ENCODE measurements at regions not wholly inside any gene's neighbourhood (a gene's known extent, or its start where the extent isn't known, plus 50 kb on each side); places are given as distances from the start of the nearest gene placed in this dataset.

DNA sequence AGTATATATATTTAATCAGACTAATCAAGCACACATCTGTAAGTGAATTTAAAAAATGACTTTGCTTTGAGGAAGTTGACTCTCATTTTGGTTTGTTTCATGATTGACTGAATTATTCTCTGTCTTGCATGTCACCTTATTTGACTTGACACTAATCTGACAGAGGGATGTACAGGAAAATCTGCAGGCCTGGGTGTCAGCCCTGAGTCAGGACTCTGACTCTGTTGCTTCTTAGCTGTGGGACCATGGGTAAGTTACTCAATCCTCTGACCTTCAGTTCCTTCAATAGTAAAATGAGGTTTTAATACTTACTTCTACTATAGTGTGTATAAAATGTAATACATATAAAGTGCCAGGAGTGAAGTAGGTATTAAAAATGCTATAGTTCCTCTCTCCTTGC, 415.9 kb downstream of the ARHGEF28 start:
- no peak for DNase-seq

GRCh38 chr5:74040811-74041491, 415.0 kb downstream of the ARHGEF28 start:
- no peak for DNase-seq

- DNase-seq = no peak
Measured at GRCh38 chr5:74040065-74040551, 414.1 kb downstream of the ARHGEF28 start.

DNA sequence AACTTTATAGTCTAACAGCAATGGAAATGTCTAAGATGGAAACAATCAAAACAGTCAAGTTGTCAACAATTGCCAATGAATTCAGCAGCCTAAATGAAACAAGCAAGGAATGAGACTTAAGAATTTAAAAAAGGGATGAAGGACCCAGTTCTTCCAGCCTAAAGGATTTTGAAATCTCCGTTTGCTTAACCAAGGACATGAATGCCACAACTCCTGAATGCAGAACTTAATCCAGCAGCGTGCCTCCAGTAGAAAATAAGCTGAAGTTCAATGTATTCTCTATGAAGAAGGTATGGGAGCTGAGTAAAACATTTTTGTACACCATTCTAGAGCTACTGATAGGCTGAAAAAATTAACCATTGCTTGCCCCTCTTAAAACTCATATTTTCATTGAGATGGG, 411.3 kb downstream of the ARHGEF28 start:
- no peak for DNase-seq

DNA sequence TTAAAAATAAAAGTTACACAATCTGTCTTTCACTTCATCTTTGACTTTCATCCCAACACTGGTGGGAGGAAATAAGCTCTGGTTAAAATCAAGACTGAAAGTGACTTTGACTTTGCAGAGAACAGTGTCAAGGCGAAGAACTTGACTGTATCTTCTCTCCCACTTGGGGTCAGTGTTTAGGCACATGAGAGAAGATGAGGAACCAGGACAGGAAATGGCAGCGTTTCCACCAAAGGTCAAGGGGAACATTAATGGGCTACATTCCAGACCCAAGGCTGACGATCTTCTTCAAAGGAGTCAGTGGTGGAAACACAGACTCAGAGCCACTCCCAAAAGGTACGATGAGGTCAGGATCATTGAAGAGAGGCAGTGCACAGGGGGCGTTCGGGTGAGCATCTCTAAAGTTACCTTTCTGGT, 409.5 kb downstream of the ARHGEF28 start:
- no peak for DNase-seq

DNA sequence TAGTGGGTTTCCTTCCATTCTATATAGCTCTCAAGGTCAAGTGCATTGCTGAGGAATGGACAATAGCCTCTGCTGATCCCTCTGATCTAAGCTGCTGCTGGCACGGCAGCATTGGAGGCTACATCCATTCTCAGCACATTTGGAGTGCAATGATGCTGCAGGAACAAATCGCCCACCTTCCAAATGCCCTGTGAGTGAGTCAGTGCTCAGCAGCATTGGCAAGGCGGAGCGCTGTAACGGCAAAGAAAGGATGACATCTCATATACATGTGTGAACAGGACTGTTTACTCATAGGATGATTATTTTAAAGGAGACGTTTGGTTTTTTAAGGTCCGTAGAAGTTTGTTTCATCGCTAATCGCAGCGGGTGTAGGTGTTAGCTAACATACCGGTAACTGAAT, 408.7 kb downstream of the ARHGEF28 start:
- DNase-seq = no peak

- DNase-seq = no peak
Measured at GRCh38 chr5:74032617-74033016, 406.6 kb downstream of the ARHGEF28 start.

DNA sequence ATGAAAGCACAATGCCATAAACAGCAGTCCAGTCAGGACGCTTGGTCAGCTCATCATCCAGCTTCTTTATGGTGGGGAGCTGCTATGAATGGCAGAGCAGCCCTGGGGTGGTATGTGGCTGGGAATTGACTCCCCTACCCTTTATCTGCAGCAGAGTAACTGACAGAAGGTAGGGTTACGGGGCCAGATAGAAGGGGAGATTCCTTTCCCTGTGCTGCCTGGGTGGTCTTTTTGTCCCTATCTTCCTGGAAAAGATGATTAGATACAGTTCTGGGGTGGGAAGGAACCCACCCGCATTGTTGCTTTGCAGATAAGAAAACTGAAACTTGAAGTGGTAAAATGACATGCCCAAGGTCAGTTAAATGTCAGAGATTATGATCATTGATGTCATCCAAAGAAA, 405.5 kb downstream of the ARHGEF28 start:
- DNase-seq = no peak

- no peak for DNase-seq
Measured at GRCh38 chr5:74030821-74031220, 404.8 kb downstream of the ARHGEF28 start.

GRCh38 chr5:74030371-74030770, 404.4 kb downstream of the ARHGEF28 start:
- no peak for DNase-seq

DNA sequence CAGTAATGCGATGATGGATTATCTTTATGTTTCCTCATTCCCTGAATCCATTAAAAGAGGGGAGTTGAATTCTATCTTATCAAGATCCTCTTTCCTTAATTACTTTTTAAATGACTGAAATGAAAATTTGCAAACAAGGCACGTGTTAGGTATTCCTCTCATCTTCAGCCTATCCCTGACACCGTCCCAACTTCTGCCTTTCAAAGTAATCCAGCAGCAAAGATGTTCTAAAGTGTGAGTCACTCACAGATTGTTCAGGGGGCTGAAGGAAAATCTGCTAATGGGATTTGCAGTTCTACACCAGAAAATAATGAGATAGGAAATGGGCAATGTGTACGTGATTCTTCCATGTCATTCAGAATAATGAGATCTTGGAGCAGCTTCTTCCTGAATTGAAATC, 403.0 kb downstream of the ARHGEF28 start:
- DNase-seq = no peak

GRCh38 chr5:74028406-74028805, 402.4 kb downstream of the ARHGEF28 start:
- DNase-seq = no peak

DNA sequence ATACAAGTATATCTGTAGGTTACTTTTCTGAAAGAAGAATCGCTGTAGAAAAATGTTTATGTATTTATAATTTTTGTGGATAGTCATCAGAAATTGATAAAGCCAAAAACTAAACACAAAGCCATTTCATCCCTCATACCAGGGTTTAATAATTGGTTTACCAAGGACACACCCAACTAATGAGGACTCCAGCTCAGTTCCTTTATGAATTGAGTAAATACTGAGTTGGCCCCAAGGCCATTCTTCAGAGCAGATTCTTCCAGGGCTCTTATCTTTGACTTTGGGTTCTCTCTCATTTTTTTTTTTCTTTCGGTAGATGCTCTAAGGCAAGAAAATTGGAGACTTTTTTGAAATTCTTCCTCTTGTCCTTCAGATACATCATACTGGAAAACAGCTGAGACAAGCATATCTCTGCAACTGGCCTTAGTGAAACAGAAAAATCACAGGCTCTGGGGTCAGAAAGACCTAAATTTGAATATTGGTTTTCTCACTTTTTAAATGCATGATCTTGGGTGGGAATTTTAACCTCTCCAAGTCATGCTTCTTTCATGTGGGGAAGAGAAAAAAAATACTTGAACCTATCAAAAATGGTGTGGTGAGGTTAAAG, 401.8 kb downstream of the ARHGEF28 start:
- no peak for DNase-seq

- DNase-seq = no peak
Measured at GRCh38 chr5:74026310-74026709, 400.3 kb downstream of the ARHGEF28 start.

DNA sequence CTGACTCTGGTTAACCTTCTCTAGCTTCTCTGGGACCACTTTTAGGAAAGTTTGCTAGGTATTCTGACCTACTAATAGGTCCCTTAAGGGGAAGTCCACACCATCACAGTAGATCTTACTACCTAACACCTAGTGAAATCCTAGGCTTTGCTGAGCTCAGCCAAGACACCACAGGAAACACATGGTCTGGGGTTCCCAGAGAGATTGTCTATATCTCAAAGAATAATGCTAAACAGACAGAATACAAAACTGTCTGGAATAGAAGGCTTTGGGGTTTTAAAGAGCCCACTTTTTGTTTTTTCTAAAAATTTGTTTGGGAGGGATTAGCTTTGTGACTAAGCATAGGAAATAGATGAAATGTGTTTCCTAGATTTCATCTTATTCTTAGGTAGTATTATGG, 395.1 kb downstream of the ARHGEF28 start:
- DNase-seq = no peak

DNA sequence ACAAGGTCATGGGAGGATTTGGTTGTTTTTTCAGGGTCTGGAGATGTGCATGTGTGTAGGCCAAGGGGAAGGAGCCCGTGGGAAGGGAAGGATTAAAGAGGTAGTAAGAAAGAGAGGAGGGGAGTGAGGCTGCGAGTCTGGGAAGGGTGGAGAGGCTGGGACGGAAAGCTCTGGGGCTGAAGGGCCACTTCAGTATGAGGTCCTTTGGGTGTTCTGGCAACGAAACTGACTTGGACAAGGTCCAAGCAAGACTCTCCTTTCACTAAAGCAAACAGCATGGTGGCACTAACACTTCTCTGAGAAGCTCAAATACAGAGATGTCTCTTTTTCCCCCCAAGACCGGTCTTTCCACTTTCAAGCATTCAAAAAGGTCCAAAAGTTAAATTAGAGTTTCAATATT, 394.5 kb downstream of the ARHGEF28 start:
- DNase-seq = no peak

DNA sequence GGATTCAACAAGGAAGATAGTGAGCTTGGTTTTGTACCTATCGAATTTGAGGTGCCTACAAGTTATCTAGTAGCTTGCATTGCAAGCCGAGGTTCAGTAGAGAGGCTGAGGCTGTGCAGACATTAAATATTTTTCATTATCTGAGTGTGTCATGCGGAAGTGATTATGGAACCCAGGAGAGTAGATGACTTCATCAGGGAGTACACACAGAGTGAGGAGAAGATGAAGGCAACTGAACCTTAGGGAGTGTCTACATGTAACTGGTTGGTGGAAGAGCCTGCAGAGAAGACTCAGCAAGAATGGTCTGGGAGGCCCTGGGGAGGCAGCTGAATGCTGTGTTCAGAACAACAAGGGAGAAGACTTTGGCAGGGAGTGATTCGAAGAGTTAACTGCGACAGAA, 393.9 kb downstream of the ARHGEF28 start:
- DNase-seq = no peak

- no peak for DNase-seq
Measured at GRCh38 chr5:74017786-74018211, 391.8 kb downstream of the ARHGEF28 start.

GRCh38 chr5:74017112-74017511, 391.1 kb downstream of the ARHGEF28 start:
- no peak for DNase-seq

DNA sequence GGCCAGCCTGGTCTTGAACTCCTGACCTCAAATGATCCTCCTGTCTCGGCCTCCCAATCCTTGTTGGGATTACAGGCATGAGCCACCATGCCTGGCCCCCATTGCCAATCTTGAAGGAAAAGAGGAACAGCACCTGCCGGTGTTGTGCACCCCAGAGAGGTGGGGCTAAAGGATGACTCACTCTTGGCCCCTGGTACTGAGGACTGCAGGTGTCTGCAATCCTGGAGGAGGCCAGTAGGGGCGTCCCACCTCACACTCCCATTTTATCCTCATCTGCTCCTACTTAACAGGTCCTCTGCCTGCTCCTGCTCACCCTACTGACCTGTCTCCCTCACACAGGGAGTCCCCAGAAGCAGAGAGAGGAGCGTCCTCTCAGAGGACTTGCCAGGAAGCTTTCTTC, 390.4 kb downstream of the ARHGEF28 start:
- no peak for DNase-seq

DNA sequence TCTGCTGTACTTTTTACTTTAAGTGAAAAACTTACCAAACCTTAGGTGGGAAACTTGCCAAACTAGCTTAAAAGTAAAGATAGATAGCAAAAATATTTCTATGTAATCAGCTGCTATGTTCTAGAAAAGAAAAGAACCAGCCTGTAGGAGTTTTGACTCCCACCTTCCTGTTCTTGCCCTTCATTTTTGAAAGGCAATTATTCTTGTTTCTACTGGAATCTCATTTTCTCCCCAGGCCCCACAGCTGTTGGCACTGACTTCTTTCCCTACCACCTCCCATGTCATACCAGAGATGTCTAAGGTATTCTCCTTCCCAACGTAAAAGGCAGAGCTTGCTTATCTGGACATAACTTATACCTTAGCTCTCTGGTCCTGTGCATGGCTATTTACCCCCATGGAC, 389.7 kb downstream of the ARHGEF28 start:
- DNase-seq = no peak

DNA sequence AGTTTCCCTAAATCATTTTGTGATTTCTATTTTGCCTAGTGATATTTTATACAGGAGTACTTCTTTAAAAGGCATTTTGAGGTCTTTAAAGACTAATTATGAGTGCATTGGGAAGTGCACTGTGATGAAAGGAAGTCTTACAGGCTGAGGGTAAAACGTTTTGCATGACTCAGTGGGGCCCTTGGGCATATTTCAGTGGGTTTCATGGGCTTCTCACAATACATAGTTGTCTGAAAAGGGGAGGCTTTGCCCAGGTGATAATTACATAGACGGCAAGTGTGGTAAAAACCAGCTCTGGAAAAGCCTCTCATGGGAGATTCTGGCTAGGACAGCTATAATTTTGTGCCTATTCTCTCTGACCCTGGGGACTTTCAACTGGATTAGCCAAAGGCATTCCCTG, 387.2 kb downstream of the ARHGEF28 start:
- DNase-seq = no peak

DNA sequence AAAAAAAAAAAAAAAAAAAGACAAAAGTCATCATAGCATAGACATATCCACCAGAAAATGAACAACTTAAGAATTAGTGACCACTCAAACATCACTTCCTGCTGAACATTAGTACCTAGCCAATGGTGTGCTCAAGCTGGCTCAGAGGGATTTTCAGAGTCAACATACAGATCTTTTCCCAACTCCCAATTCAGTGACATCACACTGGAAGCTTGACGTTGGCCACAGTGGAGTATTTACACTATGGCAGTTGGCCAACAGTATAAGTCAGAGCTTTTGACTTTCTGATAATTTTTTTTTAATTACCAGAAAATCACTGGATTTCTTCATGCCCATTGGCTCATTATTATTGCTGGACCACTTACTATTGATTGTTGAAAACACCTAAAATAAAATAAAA, 383.5 kb downstream of the ARHGEF28 start:
- no peak for DNase-seq

- DNase-seq = no peak
Measured at GRCh38 chr5:74007193-74007592, 381.2 kb downstream of the ARHGEF28 start.

DNA sequence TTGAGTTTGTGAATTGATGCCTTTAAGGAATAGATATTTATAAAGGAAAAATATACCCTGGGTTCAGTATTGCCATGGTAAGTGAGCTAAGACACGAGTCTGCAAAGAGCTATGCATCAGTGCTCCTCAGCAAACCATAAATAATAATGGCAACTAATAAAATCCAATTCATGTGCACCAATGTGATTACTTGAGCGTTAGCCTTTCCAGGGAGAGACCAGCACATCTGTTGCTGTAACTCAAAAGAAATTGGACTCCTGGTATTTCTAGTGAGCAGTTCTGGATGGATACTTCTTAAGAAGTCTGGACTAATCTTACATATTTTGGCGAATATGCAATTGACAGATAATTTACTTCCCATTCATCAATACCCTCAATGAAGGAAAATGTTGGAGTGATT, 373.3 kb downstream of the ARHGEF28 start:
- DNase-seq = no peak

Data from CD4-positive, alpha-beta T cell treated with Interleukin-4 for 1 hour (primary cell).